ENCODE measurements at regions not wholly inside any gene's neighbourhood (a gene's known extent, or its start where the extent isn't known, plus 50 kb on each side); places are given as distances from the start of the nearest gene placed in this dataset.

GRCh38 chr3:188090620-188091309, 63.2 kb upstream of the LPP start:
- Histone ChIP-seq H3K27ac (ENCODE audit: low read depth in 1 of 2, low read length in 1 of 2) (no peak overlapping the region), H3K4me3 (no peak overlapping the region), H3K4me1 (ENCODE audit: control insufficient read depth in 5 of 5, insufficient read depth in 5 of 5, low read length in 5 of 5) (peaks cover 0 to 3% (median 0%) of the 10 kb centered on the region in 5 donors), H3K27me3 (ENCODE audit: control insufficient read depth in 3 of 3, insufficient read depth in 3 of 3, low read length in 2 of 3) (peaks cover 0 to 6% (median 0%) of the 10 kb centered on the region in 3 donors), H3K9ac (ENCODE audit: insufficient read depth in 1 of 2, low read length in 2 of 2) (no peak overlapping the region), H3K36me3 (ENCODE audit: control insufficient read depth in 4 of 4, insufficient read depth in 4 of 4, low read length in 4 of 4) (no peaks in the 10 kb centered on the region), H3K9me3 (ENCODE audit: control insufficient read depth in 4 of 4, insufficient read depth in 3 of 4, low read length in 3 of 4) (peaks cover 0 to 2% (median 0%) of the 10 kb centered on the region in 4 donors)
- 86 to 92% methylated on average over 10 of the region's 10 CpGs for WGBS, 2 donors
- TF ChIP-seq CTCF (IDR thresholded peaks at IDR 0.05; ENCODE audit: control extremely low read depth, extremely low read depth), result no peak
- peak in 2 of 3 donors; percentile 13 to 35 for DNase-seq
- no peak for ATAC-seq (ENCODE audit: insufficient read depth, low FRiP score)

- no peak overlapping the region for H3K9ac ChIP-seq (ENCODE audit: insufficient read depth in 1 of 2, low read length in 2 of 2)
- peaks cover 0 to 4% (median 0%) of the 10 kb centered on the region in 3 donors for H3K27me3 ChIP-seq (ENCODE audit: control insufficient read depth in 3 of 3, insufficient read depth in 3 of 3, low read length in 2 of 3)
- no peaks in the 10 kb centered on the region for H3K36me3 ChIP-seq (ENCODE audit: control insufficient read depth in 4 of 4, insufficient read depth in 4 of 4, low read length in 4 of 4)
- ATAC-seq (ENCODE audit: insufficient read depth, low FRiP score) (no peak), DNase-seq (no peak)
- H3K4me1 ChIP-seq (ENCODE audit: control insufficient read depth in 5 of 5, insufficient read depth in 5 of 5, low read length in 5 of 5), result peaks cover 0 to 3% (median 0%) of the 10 kb centered on the region in 5 donors
- H3K4me3 ChIP-seq, result no peak overlapping the region
- TF ChIP-seq CTCF (IDR thresholded peaks at IDR 0.05; ENCODE audit: control extremely low read depth, extremely low read depth), result no peak
- WGBS, 2 donors, result 99% methylated on average over 2 of the region's 2 CpGs
- peaks cover 0 to 2% (median 0%) of the 10 kb centered on the region in 4 donors for H3K9me3 ChIP-seq (ENCODE audit: control insufficient read depth in 4 of 4, insufficient read depth in 3 of 4, low read length in 3 of 4)
- H3K27ac ChIP-seq (ENCODE audit: low read depth in 1 of 2, low read length in 1 of 2), result no peak overlapping the region
Measured at GRCh38 chr3:188091746-188092145, 62.2 kb upstream of the LPP start.

- peaks cover 0 to 2% (median 0%) of the 10 kb centered on the region in 4 donors for H3K9me3 ChIP-seq (ENCODE audit: control insufficient read depth in 4 of 4, insufficient read depth in 3 of 4, low read length in 3 of 4)
- peaks cover 0 to 10% (median 0%) of the 10 kb centered on the region in 5 donors for H3K4me1 ChIP-seq (ENCODE audit: control insufficient read depth in 5 of 5, insufficient read depth in 5 of 5, low read length in 5 of 5)
- DNase-seq, result no peak
- no peaks in the 10 kb centered on the region for H3K36me3 ChIP-seq (ENCODE audit: control insufficient read depth in 4 of 4, insufficient read depth in 4 of 4, low read length in 4 of 4)
- H3K9ac ChIP-seq (ENCODE audit: insufficient read depth in 1 of 2, low read length in 2 of 2), result no peak overlapping the region
- H3K4me3 ChIP-seq, result no peak overlapping the region
- no peak for TF ChIP-seq CTCF (IDR thresholded peaks at IDR 0.05; ENCODE audit: control extremely low read depth, extremely low read depth)
- H3K27ac ChIP-seq (ENCODE audit: low read depth in 1 of 2, low read length in 1 of 2), result no peak overlapping the region
- peaks cover 0 to 4% (median 0%) of the 10 kb centered on the region in 3 donors for H3K27me3 ChIP-seq (ENCODE audit: control insufficient read depth in 3 of 3, insufficient read depth in 3 of 3, low read length in 2 of 3)
- 84 to 86% methylated on average over 6 of the region's 6 CpGs for WGBS, 2 donors
- no peak for ATAC-seq (ENCODE audit: insufficient read depth, low FRiP score)
Measured at GRCh38 chr3:188092648-188093047, 61.3 kb upstream of the LPP start.

Data from lung (tissue), 11 donors.